T-helper 2 cell treated with Interferon-gamma antibody and Interleukin-4, amounts not matched to agents 5 μg/mL and 100 μg/mL, for 36 hours (primary cell): ENCODE measurements at regions not wholly inside any gene's neighbourhood (a gene's known extent, or its start where the extent isn't known, plus 50 kb on each side); places are given as distances from the start of the nearest gene placed in this dataset.

ENCODE experiments used
- DNase-seq: peaks from one replicate; pipeline ENCODE4 v3.0.0; 2021; ENCODE audit warnings: low spot score
- H3K27ac Mint-ChIP-seq: one replicate; pipeline ENCODE4 v1.8.0; 2021; ENCODE audit warnings: mild to moderate bottlenecking, mixed read lengths
- H3K27me3 Mint-ChIP-seq: one replicate; pipeline ENCODE4 v1.8.0; 2021; ENCODE audit warnings: low read depth, mixed read lengths
- H3K36me3 Mint-ChIP-seq: one replicate; pipeline ENCODE4 v1.8.0; 2021; ENCODE audit warnings: low read depth, mixed read lengths
- H3K4me1 Mint-ChIP-seq: one replicate; pipeline ENCODE4 v1.8.0; 2021; ENCODE audit warnings: low read depth, mixed read lengths
- H3K4me3 Mint-ChIP-seq: one replicate; pipeline ENCODE4 v1.8.0; 2022; ENCODE audit warnings: mild to moderate bottlenecking, moderate library complexity, mixed read lengths
- H3K9me3 Mint-ChIP-seq: one replicate; pipeline ENCODE4 v1.8.0; 2021; ENCODE audit warnings: mixed read lengths

GRCh38 chr12:124170760-124171159, 124.1 kb upstream of the RFLNA start:
- no peaks in the 10 kb centered on the region for H3K9me3 Mint-ChIP-seq
- DNase-seq, result no peak
- no peak overlapping the region for H3K4me3 Mint-ChIP-seq
- no peaks in the 10 kb centered on the region for H3K36me3 Mint-ChIP-seq
- H3K27ac Mint-ChIP-seq, result no peak overlapping the region
- H3K27me3 Mint-ChIP-seq, result no peaks in the 10 kb centered on the region
- no peaks in the 10 kb centered on the region for H3K4me1 Mint-ChIP-seq

- Mint-ChIP-seq H3K4me1 (no peaks in the 10 kb centered on the region), H3K4me3 (no peak overlapping the region), H3K27me3 (no peaks in the 10 kb centered on the region), H3K27ac (no peak overlapping the region), H3K9me3 (no peaks in the 10 kb centered on the region), H3K36me3 (no peaks in the 10 kb centered on the region)
- no peak for DNase-seq
Observed at GRCh38 chr12:124171231-124171979, 123.5 kb upstream of the RFLNA start.

GRCh38 chr12:124172636-124173035, 122.3 kb upstream of the RFLNA start:
- DNase-seq, result no peak
- Mint-ChIP-seq H3K27ac (no peak overlapping the region), H3K4me3 (no peak overlapping the region), H3K36me3 (no peaks in the 10 kb centered on the region), H3K4me1 (no peaks in the 10 kb centered on the region), H3K9me3 (no peaks in the 10 kb centered on the region), H3K27me3 (no peaks in the 10 kb centered on the region)

- no peak for DNase-seq
- Mint-ChIP-seq H3K36me3 (no peaks in the 10 kb centered on the region), H3K9me3 (no peaks in the 10 kb centered on the region), H3K4me3 (no peak overlapping the region), H3K27me3 (no peaks in the 10 kb centered on the region), H3K27ac (no peak overlapping the region), H3K4me1 (no peaks in the 10 kb centered on the region)
Observed at GRCh38 chr12:124173692-124174091, 121.2 kb upstream of the RFLNA start.

- Mint-ChIP-seq H3K36me3 (no peaks in the 10 kb centered on the region), H3K27ac (no peak overlapping the region), H3K27me3 (no peaks in the 10 kb centered on the region), H3K9me3 (no peaks in the 10 kb centered on the region), H3K4me1 (no peaks in the 10 kb centered on the region), H3K4me3 (no peak overlapping the region)
- DNase-seq, result no peak
Observed at GRCh38 chr12:124174451-124175348, 120.2 kb upstream of the RFLNA start.

GRCh38 chr12:124175704-124176103, 119.2 kb upstream of the RFLNA start:
- no peak overlapping the region for H3K4me3 Mint-ChIP-seq
- H3K27me3 Mint-ChIP-seq, result no peaks in the 10 kb centered on the region
- no peaks in the 10 kb centered on the region for H3K9me3 Mint-ChIP-seq
- no peaks in the 10 kb centered on the region for H3K36me3 Mint-ChIP-seq
- no peak overlapping the region for H3K27ac Mint-ChIP-seq
- no peaks in the 10 kb centered on the region for H3K4me1 Mint-ChIP-seq
- no peak for DNase-seq

- no peaks in the 10 kb centered on the region for H3K36me3 Mint-ChIP-seq
- H3K4me3 Mint-ChIP-seq, result no peak overlapping the region
- DNase-seq, result no peak
- H3K27ac Mint-ChIP-seq, result no peak overlapping the region
- H3K4me1 Mint-ChIP-seq, result no peaks in the 10 kb centered on the region
- no peaks in the 10 kb centered on the region for H3K27me3 Mint-ChIP-seq
- H3K9me3 Mint-ChIP-seq, result no peaks in the 10 kb centered on the region
Observed at GRCh38 chr12:124177276-124177950, 117.5 kb upstream of the RFLNA start.

GRCh38 chr12:124177951-124178316, 117.0 kb upstream of the RFLNA start:
- DNase-seq, result no peak
- H3K27ac Mint-ChIP-seq, result no peak overlapping the region
- H3K4me3 Mint-ChIP-seq, result no peak overlapping the region
- no peaks in the 10 kb centered on the region for H3K9me3 Mint-ChIP-seq
- no peaks in the 10 kb centered on the region for H3K36me3 Mint-ChIP-seq
- no peaks in the 10 kb centered on the region for H3K27me3 Mint-ChIP-seq
- no peaks in the 10 kb centered on the region for H3K4me1 Mint-ChIP-seq

GRCh38 chr12:124179936-124180607, 114.8 kb upstream of the RFLNA start:
- Mint-ChIP-seq H3K9me3 (no peaks in the 10 kb centered on the region), H3K4me3 (no peak overlapping the region), H3K36me3 (no peaks in the 10 kb centered on the region), H3K4me1 (no peaks in the 10 kb centered on the region), H3K27me3 (no peaks in the 10 kb centered on the region), H3K27ac (no peak overlapping the region)
- no peak for DNase-seq

- H3K27me3 Mint-ChIP-seq, result no peaks in the 10 kb centered on the region
- H3K4me3 Mint-ChIP-seq, result no peak overlapping the region
- no peak for DNase-seq
- H3K4me1 Mint-ChIP-seq, result no peaks in the 10 kb centered on the region
- no peaks in the 10 kb centered on the region for H3K36me3 Mint-ChIP-seq
- no peak overlapping the region for H3K27ac Mint-ChIP-seq
- H3K9me3 Mint-ChIP-seq, result no peaks in the 10 kb centered on the region
Observed at GRCh38 chr12:124183172-124183571, 111.7 kb upstream of the RFLNA start.

- no peaks in the 10 kb centered on the region for H3K9me3 Mint-ChIP-seq
- no peaks in the 10 kb centered on the region for H3K4me1 Mint-ChIP-seq
Observed at GRCh38 chr12:124184456-124184855, 110.4 kb upstream of the RFLNA start.

GRCh38 chr12:124185971-124186686, 108.8 kb upstream of the RFLNA start:
- DNase-seq, result no peak
- H3K27ac Mint-ChIP-seq, result no peak overlapping the region
- H3K36me3 Mint-ChIP-seq, result no peaks in the 10 kb centered on the region
- no peaks in the 10 kb centered on the region for H3K27me3 Mint-ChIP-seq
- H3K4me3 Mint-ChIP-seq, result no peak overlapping the region
- no peaks in the 10 kb centered on the region for H3K9me3 Mint-ChIP-seq
- H3K4me1 Mint-ChIP-seq, result peaks cover 3% of the 10 kb centered on the region

More at GRCh38 chr12:124184456-124184855, 110.4 kb upstream of the RFLNA start:
- H3K36me3 Mint-ChIP-seq, result no peaks in the 10 kb centered on the region
- no peak overlapping the region for H3K4me3 Mint-ChIP-seq
- H3K27ac Mint-ChIP-seq, result no peak overlapping the region
- no peaks in the 10 kb centered on the region for H3K27me3 Mint-ChIP-seq
- no peak for DNase-seq

GRCh38 chr12:124188084-124188483, 106.8 kb upstream of the RFLNA start:
- Mint-ChIP-seq H3K4me1 (peaks cover 3% of the 10 kb centered on the region), H3K36me3 (no peaks in the 10 kb centered on the region), H3K9me3 (no peaks in the 10 kb centered on the region), H3K27me3 (no peaks in the 10 kb centered on the region), H3K4me3 (no peak overlapping the region), H3K27ac (no peak overlapping the region)
- no peak for DNase-seq
